Fibroblast of skin of scalp (primary cell): ENCODE measurements at regions not wholly inside any gene's neighbourhood (a gene's known extent, or its start where the extent isn't known, plus 50 kb on each side); places are given as distances from the start of the nearest gene placed in this dataset.
A peak's percentile ranks its signal among the peaks of the same experiment; 100 is the strongest.
"Not testable (repeated sequence)": the region's sequence is repeated elsewhere in the genome, so short reads cannot be mapped to it uniquely, and the experiment has no call there.

Experiments used
- DNase-seq: peaks from one replicate; pipeline ENCODE4 v3.0.0-alpha.2; 2013

- peak; percentile 17 for DNase-seq
These were observed 131.7 kb downstream of the BCL2L11 start for GRCh38 chr2:111252436-111252835.

DNA sequence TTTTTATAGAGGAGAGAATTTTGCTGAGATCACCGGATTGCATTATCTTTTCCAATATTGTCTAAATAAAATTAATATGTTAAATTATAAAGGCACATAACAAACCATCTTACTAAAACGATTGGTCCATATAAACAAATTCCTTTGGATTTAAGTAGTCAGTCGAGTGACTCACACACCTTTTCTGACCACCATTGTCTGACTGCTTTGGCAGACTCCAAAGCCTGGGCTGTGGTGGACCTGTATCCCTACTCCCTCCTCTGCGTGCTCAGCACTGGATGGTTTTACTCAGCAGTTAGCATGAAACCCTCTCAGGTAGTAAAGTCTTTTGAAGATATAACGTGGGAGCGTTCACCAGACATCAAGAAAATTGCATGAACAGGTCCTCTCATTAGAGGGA lies 134.2 kb downstream of the BCL2L11 start:
- not testable (repeated sequence) for DNase-seq

- DNase-seq, result not testable (repeated sequence)
These were observed 135.9 kb downstream of the BCL2L11 start for GRCh38 chr2:111256628-111257027.

GRCh38 chr2:111257607-111258006 lies 136.9 kb downstream of the BCL2L11 start:
- not testable (repeated sequence) for DNase-seq

GRCh38 chr2:111258318-111258717 lies 137.6 kb downstream of the BCL2L11 start:
- DNase-seq, result not testable (repeated sequence)

- not testable (repeated sequence) for DNase-seq
These were observed 142.1 kb downstream of the BCL2L11 start for GRCh38 chr2:111262627-111263379.

- not testable (repeated sequence) for DNase-seq
These were observed 142.8 kb downstream of the BCL2L11 start for GRCh38 chr2:111263380-111264017.

DNA sequence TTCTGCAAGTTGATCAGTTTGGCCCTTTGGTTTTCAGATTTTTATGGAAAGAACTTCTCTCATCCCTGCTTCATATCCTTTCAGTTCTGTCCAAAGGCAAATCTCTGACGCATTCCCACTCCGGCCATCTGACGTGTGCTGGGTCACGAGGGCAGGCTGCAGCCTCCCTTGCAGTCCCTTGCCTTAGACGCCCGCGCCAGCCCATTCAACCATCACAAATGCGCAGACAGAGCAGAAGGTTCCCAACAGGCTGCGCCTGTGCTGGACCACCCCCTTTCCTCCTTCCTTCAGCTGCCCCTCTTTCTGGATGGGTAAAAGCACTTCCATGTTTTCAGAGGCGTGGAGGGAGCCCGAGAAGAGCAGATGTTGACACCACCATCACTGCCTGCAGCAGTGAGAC lies 144.2 kb downstream of the BCL2L11 start:
- not testable (repeated sequence) for DNase-seq

- DNase-seq, result not testable (repeated sequence)
These were observed 145.8 kb downstream of the BCL2L11 start for GRCh38 chr2:111266556-111266955.

GRCh38 chr2:111267038-111267437 lies 146.3 kb downstream of the BCL2L11 start:
- DNase-seq, result not testable (repeated sequence)

- not testable (repeated sequence) for DNase-seq
These were observed 149.1 kb downstream of the BCL2L11 start for GRCh38 chr2:111269761-111270323.

DNA sequence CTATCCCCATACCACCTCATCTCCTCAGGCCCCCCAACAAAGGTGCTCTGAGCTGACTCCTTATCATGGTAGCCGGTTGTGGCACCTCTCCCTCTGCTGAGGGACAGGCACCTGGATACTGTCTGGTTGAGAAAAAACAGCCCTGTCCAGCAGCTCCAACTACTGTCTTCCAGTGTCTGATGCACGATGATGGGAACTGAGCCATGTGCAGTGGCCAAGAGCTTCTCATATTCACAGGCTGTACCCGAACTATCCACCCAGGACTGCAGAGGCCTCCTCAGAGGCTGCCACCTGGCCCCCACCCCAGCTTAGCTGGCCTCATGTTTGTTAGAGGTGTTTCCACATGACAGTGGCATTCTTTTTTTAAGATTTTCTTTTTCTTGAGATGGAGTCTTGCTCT lies 149.9 kb downstream of the BCL2L11 start:
- not testable (repeated sequence) for DNase-seq

DNA sequence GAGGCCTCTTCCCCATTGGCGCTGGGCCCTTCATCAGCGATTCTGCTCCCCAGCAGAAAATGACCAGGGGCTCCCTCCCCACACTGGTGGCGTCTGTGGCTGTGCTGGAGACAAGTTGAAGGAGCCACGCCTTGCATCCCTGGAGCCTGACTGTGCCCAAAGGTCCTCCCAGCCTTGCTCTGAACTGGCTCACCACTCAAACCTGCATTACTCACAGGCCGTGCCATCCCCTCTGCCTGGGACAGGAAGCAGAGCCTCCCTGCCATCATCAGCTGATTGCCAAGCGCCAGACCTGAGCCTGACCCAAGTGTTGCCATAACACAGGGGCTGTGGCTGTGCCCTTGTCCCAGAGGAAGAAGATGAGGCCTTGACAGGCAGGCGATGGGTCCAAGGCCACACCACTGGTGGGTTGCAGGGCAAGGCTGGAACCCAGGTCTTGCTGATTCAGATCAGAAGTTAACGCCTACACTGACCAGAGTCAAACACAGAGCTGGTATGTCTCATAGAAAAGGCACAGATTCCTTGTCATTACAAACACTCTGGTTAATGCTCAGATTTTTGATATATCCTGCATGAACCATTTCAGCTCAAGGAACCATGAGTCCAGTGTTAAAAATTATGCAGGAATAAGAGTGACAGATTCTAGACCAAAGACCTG lies 151.1 kb downstream of the BCL2L11 start:
- DNase-seq, result not testable (repeated sequence)

- not testable (repeated sequence) for DNase-seq
These were observed 152.3 kb downstream of the BCL2L11 start for GRCh38 chr2:111273007-111273406.

DNA sequence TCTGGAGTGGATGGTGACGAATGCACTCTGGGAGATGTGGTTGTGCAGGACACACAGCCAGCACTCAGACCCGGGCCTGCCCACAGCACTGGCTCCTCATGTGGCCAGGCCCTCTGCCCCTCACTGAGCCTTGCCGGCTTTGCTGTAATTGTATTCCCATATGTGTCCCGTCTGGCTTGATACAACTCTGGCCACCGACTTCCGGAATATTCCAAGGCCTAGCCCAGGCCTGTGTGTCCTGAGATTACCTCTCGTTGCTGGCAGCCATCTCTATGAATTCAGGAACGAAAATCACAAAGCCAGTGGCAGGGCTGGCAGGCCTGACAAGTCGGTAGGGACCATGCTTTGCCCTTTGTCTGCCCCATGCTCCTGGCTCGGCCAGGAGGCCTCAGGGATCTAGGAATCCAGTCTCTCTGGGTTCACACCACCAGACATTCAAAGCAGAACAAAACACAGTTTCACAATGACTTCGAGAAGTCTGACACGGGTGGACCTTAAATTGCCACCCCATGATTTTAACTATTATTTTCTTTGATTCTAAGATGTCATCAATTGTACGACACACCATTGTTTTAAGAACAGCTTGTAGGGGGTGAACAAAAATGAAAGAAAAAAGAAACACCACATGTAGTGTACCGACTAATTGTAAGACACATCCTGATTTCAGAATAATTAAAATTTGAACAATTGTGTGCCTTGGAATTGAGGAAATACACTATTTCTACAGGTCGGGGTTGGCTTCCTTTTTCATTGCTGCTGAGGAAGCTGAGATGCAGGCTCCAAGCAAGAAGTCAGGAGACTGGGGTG lies 154.5 kb downstream of the BCL2L11 start:
- not testable (repeated sequence) for DNase-seq

- DNase-seq, result not testable (repeated sequence)
These were observed 155.1 kb downstream of the BCL2L11 start for GRCh38 chr2:111275854-111276171.

DNA sequence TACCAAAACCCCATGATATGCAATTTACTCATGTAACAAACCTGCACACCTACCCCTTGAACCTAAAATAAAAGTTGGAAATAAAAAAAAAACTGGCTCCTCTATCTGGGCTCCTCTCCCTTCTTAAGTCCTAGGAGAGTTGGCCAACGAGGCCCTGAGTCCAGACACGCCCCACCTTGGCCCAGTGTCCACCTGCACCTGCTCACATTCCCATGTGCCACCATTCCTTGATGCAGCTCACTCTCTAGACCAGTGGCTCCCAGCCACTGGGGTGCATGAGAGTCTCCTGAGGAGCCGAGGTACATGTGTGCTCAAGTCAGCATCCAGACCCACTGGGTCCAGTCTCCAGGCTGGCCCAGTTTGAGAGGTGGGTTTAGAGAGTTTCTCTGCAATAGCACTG lies 157.4 kb downstream of the BCL2L11 start:
- not testable (repeated sequence) for DNase-seq

GRCh38 chr2:111280709-111281286 lies 160.1 kb downstream of the BCL2L11 start:
- not testable (repeated sequence) for DNase-seq

- DNase-seq, result not testable (repeated sequence)
These were observed 161.4 kb downstream of the BCL2L11 start for GRCh38 chr2:111282162-111282561.

- DNase-seq, result not testable (repeated sequence)
These were observed 167.2 kb downstream of the BCL2L11 start for GRCh38 chr2:111287646-111288568.

- DNase-seq, result peak; percentile 5
These were observed 169.7 kb downstream of the BCL2L11 start for GRCh38 chr2:111290370-111290769.
